Heart right ventricle (tissue), 16 donors: ENCODE measurements at regions not wholly inside any gene's neighbourhood (a gene's known extent, or its start where the extent isn't known, plus 50 kb on each side); places are given as distances from the start of the nearest gene placed in this dataset.

Experiments used
- ATAC-seq, 8 donors: fragments of 200-7000 bp; cut with Tn5 transposase; one replicate each; pipeline ENCODE4 v1.9.1; 2020; ENCODE audit warnings: mild to moderate bottlenecking in 8 of 8, moderate library complexity in 8 of 8, moderate number of reproducible peaks in 1 of 8
- DNase-seq, 2 donors: peaks; one replicate each; pipeline ENCODE4 v3.0.0-alpha.2; 2020
- H3K27ac ChIP-seq, 10 donors: fragments of 200-600 bp; sonication (generic) in 2 of 10; one replicate each; pipeline versions ENCODE4 v1.5.0 to v1.8.0; 2020 to 2022; ENCODE audit warnings: mild to moderate bottlenecking in 3 of 10
- H3K27me3 ChIP-seq, 7 donors: fragments of 200-600 bp; one replicate each; pipeline ENCODE4 v1.8.0; 2021 to 2022; ENCODE audit warnings: mild to moderate bottlenecking in 2 of 7
- H3K36me3 ChIP-seq, 9 donors: fragments of 200-600 bp; sonication (generic) in 1 of 9; one replicate each; pipeline versions ENCODE4 v1.5.0 to v1.8.0; 2020 to 2022; ENCODE audit warnings: mild to moderate bottlenecking in 2 of 9
- H3K4me1 ChIP-seq, 9 donors: fragments of 200-600 bp; sonication (generic) in 1 of 9; one replicate each; pipeline versions ENCODE4 v1.5.0 to v1.8.0; 2020 to 2022; ENCODE audit warnings: mild to moderate bottlenecking in 4 of 9
- H3K4me3 ChIP-seq, 10 donors: fragments of 200-600 bp; sonication (generic) in 2 of 10; one replicate each; pipeline versions ENCODE4 v1.5.0 to v1.8.0; 2020 to 2022; ENCODE audit warnings: mild to moderate bottlenecking in 7 of 10, moderate library complexity in 2 of 10
- H3K9me3 ChIP-seq, 11 donors: fragments of 200-600 bp in 10 of 11; sonication (generic) in 2 of 11; one replicate each; pipeline versions ENCODE4 v1.5.0 to v1.8.0; 2013 to 2022; ENCODE audit warnings: mild to moderate bottlenecking in 2 of 11, control low read depth in 1 of 11, moderate library complexity in 1 of 11
- WGBS, 2 donors: extraction: QIAGEN DNeasy Blood & Tissue Kit; methylation state at CpG; one replicate each; pipeline ENCODE4 v1.1.7; 2013; ENCODE audit warnings: inconsistent platforms in 1 of 2; 5-methylcytosine and 5-hydroxymethylcytosine counted together
- intact Hi-C, 10 donors: fragments of 100-400 bp; cut with DNase I; formaldehyde crosslinking; loops; one replicate each; pipeline versions ENCODE4 v1.11.1 to v1.14.2; 2022
- TF ChIP-seq, protein P1 (sequence below), 9 donors: fragments of 200-600 bp; sonication (generic) in 2 of 9; IDR thresholded peaks; one replicate each; pipeline versions ENCODE4 v1.5.0 to v1.8.0; 2021 to 2022; ENCODE audit warnings: antibody characterized with exemption in 9 of 9, mild to moderate bottlenecking in 5 of 9, moderate library complexity in 1 of 9
- donor health status: Arrhythmogenic right ventricular cardiomyopathy.
- donor health status: ischemic (EF 13 %, LVEDD 7.1; RV severe dilation, severe dysfunction).
- donor health status: healthy with polysubstance abuse.
- donor health status: DM: no; HTN: yes; CAD: no.
- donor health status: DM: no; HTN: no; CAD: no.
- donor health status: ischemic (EF 25% LVEDD 6.9; RV normal size, moderate dysfunction).
- donor health status: ischemic (EF 25% LVEDD 5.7; RV mildly dilated, moderate dysfunction).
- donor health status: healthy.
- donor health status: DM: yes; HTN: yes; CAD: no.
- donor health status: Ischemic cardiomyopathy.
- donor health status: ischemic (EF 35%, LVEDD 5.7; RV mildly dilated, moderate dysfunction).
- donor health status: nonischemic (EF 11% LVEDD 7.7; RV severe dilation, severe dysfunction).
- donor health status: DM: yes; HTN: yes; CAD: no.
- donor health status: PGD.
- donor health status: ischemic (EF 29% LVEDD 5.4; RV normal size, mild dysfunction).
- donor health status: nonischemic (EF 23%, LVEDD 6.1; RV moderate dilation, normal function).

DNA sequence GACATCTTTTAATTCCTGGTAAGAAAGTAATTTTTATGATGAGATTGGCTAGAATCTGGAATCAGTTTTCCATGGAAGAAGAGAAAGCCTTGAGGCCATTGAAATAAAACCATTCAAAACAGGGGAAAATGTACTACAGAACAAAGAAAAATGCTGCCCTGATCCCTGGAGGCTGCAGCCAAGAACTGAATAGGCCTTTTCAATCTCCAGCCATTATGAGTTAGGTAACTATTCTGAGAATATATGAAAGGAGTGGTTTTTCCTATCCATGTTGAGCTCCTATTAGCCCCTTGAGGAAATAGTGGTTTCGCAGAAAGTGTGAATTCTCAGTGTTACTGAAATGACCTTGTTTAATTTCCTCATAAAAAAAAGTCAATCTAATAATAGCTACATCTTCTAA, 408.5 kb upstream of the GRAMD2B start:
- Histone ChIP-seq H3K27ac (peak overlapping the region in 3 of 10 donors; percentile 18 to 60 (median 34)), H3K27me3 (no peaks in the 10 kb centered on the region), H3K4me3 (no peak overlapping the region), H3K9me3 (no peaks in the 10 kb centered on the region), H3K36me3 (no peaks in the 10 kb centered on the region), H3K4me1 (peaks cover 0 to 26% (median 10%) of the 10 kb centered on the region in 9 donors)
- TF ChIP-seq, protein P1, sequence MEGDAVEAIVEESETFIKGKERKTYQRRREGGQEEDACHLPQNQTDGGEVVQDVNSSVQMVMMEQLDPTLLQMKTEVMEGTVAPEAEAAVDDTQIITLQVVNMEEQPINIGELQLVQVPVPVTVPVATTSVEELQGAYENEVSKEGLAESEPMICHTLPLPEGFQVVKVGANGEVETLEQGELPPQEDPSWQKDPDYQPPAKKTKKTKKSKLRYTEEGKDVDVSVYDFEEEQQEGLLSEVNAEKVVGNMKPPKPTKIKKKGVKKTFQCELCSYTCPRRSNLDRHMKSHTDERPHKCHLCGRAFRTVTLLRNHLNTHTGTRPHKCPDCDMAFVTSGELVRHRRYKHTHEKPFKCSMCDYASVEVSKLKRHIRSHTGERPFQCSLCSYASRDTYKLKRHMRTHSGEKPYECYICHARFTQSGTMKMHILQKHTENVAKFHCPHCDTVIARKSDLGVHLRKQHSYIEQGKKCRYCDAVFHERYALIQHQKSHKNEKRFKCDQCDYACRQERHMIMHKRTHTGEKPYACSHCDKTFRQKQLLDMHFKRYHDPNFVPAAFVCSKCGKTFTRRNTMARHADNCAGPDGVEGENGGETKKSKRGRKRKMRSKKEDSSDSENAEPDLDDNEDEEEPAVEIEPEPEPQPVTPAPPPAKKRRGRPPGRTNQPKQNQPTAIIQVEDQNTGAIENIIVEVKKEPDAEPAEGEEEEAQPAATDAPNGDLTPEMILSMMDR (IDR thresholded peaks at IDR 0.05) = no peak
- ATAC-seq (peak in 4 of 8 donors; percentile 11 to 73 (median 39)), DNase-seq (no peak)
- 68 to 85% methylated on average over 1 of the region's 1 CpG for WGBS, 2 donors
- intact Hi-C loops = no loop called here

DNA sequence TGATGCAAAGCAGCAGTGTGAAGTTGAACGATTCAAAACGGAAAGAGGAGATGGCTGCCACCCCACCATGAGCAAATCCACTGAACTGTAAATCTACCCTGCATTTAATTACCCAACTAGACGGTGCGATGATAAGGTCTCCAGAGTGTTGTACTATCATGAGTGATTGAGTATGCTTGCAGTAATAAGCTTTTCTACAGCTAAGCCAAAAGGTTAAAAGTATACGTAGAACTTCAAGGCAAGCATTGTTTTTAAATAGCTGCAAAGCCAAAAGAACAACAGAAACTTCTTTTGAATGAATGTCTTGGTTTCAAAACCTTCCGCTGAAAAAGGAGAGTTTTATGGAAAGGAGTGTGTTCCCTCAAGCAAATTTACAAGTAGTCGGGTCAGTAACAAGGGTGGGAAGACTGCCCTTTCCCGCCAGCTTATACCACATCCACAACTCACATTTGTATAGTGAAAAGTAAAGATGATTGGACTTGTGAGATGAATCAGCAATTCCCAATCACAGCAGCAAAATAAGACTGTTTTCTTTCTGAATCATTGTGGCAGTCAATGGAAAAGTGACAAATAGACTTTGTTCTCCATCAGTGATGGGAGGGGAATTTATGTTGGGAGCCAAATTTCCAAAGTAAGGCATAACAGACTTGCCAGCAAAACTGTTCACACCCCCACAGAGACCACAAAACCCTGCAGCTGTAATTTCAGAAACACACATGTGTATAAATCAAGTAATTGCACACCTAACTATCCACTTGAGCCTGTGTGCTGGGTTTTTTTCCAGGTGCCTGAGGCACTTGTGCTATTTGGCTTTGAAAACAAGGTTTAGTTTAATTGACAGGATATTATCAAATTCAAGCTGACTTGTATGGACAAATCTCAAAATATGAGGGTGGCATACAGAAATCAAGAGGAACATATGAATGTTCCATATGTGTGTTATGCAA, 407.7 kb upstream of the GRAMD2B start:
- intact Hi-C loops = no loop called here
- TF ChIP-seq, protein P1 (IDR thresholded peaks at IDR 0.05) = no peak
- no peaks in the 10 kb centered on the region for H3K9me3 ChIP-seq
- ATAC-seq (peak in 7 of 8 donors; percentile 47 to 67 (median 55)), DNase-seq (no peak)
- peaks cover 0 to 26% (median 10%) of the 10 kb centered on the region in 9 donors for H3K4me1 ChIP-seq
- no peaks in the 10 kb centered on the region for H3K27me3 ChIP-seq
- WGBS, 2 donors = 48 to 53% methylated on average over 8 of the region's 8 CpGs
- peak overlapping the region in 5 of 10 donors; percentile 18 to 60 (median 36) for H3K27ac ChIP-seq
- no peak overlapping the region for H3K4me3 ChIP-seq
- H3K36me3 ChIP-seq = no peaks in the 10 kb centered on the region

DNA sequence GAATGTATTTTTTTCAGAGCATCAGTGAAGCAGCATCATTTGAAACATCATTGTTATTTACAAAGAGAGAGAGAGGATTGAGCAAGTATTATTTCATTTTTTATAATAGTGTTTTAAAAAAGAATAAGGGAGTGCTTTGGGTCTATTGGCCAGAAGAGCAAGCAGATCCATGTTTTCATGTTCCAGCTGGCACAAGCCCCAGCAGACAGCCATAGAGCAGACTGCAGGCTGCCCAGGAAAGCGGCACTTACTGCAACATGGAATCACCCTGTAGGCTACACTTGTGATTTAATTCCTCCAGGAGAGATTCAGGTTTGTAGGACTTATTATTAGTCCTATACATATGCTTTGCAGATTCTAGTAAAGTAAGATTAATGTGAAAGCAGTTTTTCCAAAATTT, 407.0 kb upstream of the GRAMD2B start:
- no peaks in the 10 kb centered on the region for H3K27me3 ChIP-seq
- no peak overlapping the region for H3K4me3 ChIP-seq
- 26 to 49% methylated on average over 1 of the region's 1 CpG for WGBS, 2 donors
- intact Hi-C loops = no loop called here
- peak overlapping the region in 3 of 10 donors; percentile 34 to 38 (median 36) for H3K27ac ChIP-seq
- no peaks in the 10 kb centered on the region for H3K36me3 ChIP-seq
- H3K9me3 ChIP-seq = no peaks in the 10 kb centered on the region
- H3K4me1 ChIP-seq = peaks cover 0 to 26% (median 10%) of the 10 kb centered on the region in 9 donors
- TF ChIP-seq, protein P1 (IDR thresholded peaks at IDR 0.05) = no peak
- ATAC-seq (peak; percentile 66 to 91 (median 78)), DNase-seq (peak; percentile 45 to 58)

DNA sequence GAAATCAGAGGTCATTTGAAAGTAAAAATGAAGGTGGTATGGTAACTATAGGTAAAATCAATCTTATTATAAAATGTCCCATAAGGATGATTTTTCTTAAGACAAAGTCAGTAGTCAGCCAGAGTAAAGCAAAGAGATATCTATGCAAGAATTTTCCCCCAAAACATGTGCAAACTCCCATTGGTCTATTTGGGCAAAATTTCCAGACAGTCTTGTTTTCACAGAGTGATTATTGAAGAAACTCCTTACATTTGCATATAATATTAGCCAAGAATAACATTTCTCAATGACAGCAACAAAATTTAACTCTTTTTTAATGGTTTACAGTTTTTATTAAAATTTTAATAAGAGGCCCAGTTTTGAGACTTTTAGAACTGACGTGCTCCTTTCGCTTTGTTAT, 406.1 kb upstream of the GRAMD2B start:
- no peak for ATAC-seq
- no peak overlapping the region for H3K27ac ChIP-seq
- DNase-seq = no peak
- H3K36me3 ChIP-seq = no peaks in the 10 kb centered on the region
- intact Hi-C loops = no loop called here
- no peak overlapping the region for H3K4me3 ChIP-seq
- no peaks in the 10 kb centered on the region for H3K9me3 ChIP-seq
- H3K27me3 ChIP-seq = no peaks in the 10 kb centered on the region
- WGBS, 2 donors = 96 to 98% methylated on average over 2 of the region's 2 CpGs
- peaks cover 0 to 26% (median 10%) of the 10 kb centered on the region in 9 donors for H3K4me1 ChIP-seq
- TF ChIP-seq, protein P1 (IDR thresholded peaks at IDR 0.05) = no peak
